Hematopoietic multipotent progenitor cell (in vitro differentiated cells): ENCODE measurements at regions not wholly inside any gene's neighbourhood (a gene's known extent, or its start where the extent isn't known, plus 50 kb on each side); places are given as distances from the start of the nearest gene placed in this dataset.
"Not testable (repeated sequence)": the region's sequence is repeated elsewhere in the genome, so short reads cannot be mapped to it uniquely, and the experiment has no call there.

ENCODE experiments used
- DNase-seq, 3 donors: peaks; one replicate each; pipeline ENCODE4 v3.0.0-alpha.2; 2011 to 2015; ENCODE audit warnings: low read depth in 2 of 3, low spot score in 2 of 3

DNA sequence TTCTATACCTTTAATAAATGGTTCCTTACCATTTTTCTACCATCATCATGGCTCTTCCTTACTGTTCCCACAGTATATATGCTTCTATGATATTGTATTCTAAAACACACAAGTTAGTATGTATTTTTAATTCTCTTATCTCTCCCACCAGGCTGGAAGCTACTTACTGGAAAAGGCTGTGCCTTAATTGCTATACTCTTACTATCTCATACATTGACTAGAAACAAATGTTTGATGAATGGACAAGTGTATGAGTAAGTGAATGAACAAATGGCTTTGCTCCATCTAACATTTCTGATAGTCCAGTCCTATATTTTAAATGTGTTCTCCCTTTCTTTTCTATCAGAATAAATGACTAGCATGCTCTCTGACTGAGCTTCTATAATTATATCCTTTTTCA is 320.8 kb upstream of the RASGEF1B start:
- DNase-seq = no peak

DNA sequence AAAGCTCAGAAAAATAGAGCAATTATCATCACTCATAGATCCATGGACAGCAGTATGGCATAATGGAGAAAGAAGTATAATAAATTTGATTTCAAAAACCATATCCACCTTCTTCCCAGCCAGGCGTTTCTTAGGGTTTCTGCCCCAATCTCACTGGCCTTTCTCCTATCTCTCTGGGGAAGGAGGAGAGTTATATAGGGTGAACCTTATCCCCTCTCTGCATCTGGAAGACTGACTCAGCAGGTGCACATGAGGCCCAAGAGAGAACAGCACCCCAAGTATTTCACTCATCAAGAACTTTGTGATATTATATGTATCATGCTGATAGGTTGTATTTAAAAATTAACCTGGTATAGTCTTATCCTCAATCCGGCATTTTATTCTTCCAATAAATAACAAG is 318.8 kb upstream of the RASGEF1B start:
- peak in 1 of 3 donors; percentile 4 for DNase-seq

DNA sequence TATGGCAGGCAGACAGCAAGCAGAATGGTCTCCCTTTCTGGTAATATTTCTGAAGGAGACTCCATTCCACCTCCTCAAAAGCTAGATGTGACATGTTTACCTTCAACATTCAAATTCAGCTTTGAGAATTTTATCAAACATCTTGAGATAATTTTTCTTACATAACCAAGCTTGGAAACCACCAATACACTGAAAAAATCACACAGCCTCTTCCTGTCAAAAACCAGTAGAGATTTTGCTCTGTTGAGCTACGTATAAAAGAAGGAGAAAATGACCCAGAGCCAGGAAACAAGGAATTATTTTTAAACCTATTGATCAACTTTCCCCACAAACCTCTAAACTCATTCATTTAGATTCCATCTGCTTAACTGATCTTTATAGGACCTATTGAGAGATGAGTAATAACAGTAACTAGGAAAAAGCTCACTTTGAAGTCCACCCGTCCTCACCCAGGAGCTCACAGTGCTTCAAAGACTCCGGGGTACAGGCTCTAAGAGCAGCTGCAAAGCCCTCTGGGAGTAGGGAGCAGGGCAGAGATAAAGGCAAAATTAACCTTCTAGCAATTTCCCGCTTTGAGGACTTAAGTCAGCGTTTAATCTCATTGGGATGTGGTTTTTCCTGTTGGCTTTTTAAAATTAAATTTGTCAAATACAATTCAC is 318.2 kb upstream of the RASGEF1B start:
- no peak for DNase-seq

GRCh38 chr4:81789158-81789557 is 317.5 kb upstream of the RASGEF1B start:
- DNase-seq = no peak

- no peak for DNase-seq
Observed at GRCh38 chr4:81786766-81787165, 315.1 kb upstream of the RASGEF1B start.

GRCh38 chr4:81786063-81786763 is 314.5 kb upstream of the RASGEF1B start:
- peak in 2 of 3 donors; percentile 30 to 59 for DNase-seq

- DNase-seq = peak in 1 of 3 donors; percentile 0
Observed at GRCh38 chr4:81785338-81785737, 313.6 kb upstream of the RASGEF1B start.

- DNase-seq = no peak
Observed at GRCh38 chr4:81783558-81783957, 311.9 kb upstream of the RASGEF1B start.

- no peak for DNase-seq
Observed at GRCh38 chr4:81781799-81782198, 310.1 kb upstream of the RASGEF1B start.

DNA sequence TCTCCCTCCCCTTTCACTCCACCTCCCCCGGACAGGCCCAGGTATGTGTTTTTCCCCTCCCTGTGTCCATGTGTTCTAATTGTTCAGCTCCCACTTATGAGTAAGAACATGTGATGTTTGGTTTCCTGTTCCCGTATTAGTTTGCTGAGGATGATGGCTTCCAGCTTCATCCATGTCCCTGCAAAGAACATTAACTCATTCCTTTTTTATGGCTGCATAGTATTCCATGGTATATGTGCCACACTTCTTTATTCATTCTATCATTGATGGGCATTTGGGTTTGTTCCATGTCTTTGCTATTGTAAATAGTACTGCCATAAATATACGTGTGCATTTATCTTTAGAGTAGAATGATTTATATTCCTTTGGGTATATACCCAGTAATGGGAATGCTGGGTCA is 306.0 kb upstream of the RASGEF1B start:
- DNase-seq = not testable (repeated sequence)

DNA sequence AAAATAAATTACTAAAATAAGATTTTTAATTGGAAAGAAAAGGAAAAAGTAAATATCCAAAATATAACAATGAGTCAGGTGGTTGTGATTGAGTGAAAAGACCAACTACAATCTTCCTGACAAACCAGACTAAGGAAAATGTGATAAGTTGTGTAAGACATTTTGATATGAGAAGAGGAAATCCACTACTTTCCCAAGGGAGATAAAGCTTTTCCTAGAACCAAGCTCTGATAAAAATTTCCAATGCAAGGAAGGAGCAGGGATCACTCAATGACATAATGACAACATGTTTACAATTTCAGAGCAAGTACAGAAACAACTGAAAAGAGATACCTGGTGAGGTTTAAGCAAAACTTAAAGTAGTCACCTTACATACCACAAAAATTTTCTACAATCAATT is 305.1 kb upstream of the RASGEF1B start:
- DNase-seq = no peak

DNA sequence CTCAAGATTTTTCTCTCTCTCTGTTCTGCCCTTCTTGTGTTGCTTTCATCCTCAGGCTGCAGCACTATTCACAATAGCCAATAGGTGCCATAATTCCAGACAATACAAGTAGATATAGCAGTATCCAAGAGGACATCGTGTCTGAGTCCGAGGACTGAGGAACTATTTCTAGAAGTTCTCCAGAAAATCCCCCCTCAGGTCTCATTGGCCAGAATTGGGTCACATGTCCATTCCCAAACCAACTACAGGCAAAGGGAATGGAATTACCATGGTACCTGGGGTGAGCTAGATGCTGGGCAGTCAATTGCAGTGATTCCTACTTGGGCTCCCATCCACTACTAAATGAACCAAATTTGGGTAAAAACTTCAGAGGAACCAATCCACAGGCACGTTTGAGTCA is 301.9 kb upstream of the RASGEF1B start:
- no peak for DNase-seq

GRCh38 chr4:81771721-81772120 is 300.0 kb upstream of the RASGEF1B start:
- no peak for DNase-seq

DNA sequence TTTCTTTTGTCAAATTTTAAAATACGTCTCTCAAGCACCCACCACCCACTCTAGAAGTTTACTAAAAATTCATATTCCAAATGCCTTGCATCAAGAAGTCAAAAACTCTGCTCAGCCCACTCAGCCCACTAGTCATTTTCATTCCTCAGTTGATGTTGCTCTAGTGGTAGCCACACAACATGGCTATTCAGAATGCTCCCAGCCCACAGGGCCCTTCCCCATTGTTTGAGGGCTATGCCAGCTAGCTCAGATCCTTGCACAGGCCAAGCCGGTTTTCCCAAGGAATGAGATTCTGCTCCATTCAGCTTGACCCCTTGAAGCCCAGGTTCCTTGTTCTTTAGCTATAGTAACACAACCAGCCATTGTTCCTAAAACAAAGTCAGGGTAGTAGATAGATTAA is 297.5 kb upstream of the RASGEF1B start:
- DNase-seq = no peak

DNA sequence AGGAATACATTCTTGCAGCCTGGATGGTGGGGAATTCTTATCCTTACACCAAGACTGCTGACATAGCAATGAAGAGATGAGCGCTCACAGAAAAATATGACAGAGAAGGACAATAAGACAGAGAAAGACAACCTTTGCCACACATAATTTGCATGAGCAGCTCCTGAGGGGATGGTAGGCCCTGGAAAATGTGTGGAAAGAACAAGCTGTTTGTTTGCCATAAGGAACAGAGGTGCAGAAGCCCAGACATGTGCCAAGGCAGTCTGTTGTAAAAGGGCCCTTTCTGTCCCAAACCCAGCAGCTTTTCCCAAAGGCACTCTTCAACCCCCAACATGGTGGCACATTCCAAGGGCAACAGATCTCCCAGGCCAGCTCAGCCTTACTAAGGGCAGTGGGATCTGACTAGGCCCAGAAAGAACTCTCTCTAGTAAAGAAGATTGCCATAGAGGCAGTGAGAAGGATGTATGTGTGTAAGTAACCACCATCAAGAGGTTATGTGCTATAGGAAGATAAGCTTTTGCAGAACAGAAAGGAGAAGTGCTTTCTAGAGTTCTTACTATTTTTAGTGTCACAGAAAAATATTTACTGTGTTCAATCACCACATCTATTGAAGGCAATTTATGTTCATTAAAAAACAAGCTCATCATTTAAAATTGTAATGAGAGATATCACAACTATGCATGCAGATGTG is 287.0 kb upstream of the RASGEF1B start:
- peak in 2 of 3 donors; percentile 36 to 78 for DNase-seq

DNA sequence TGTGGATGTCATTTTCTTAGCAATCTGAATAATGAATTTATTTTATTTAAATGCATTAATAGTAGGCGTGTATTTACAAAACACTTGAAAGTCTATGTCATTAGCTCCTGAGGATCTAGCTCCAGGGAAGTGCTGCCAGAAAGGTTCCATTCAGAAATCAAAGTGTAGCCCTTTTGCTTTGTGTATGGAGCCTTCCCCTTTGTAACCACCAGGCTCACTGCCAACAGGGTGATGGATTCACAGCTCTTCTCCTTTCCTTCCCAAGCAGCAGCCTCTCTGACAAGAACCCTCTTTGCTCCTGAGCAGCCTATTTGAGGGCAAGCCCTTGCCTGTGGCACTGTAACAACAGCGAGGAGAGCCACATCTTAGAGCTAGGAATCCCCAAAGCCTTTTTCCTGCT is 286.0 kb upstream of the RASGEF1B start:
- peak in 1 of 3 donors; percentile 61 for DNase-seq

DNA sequence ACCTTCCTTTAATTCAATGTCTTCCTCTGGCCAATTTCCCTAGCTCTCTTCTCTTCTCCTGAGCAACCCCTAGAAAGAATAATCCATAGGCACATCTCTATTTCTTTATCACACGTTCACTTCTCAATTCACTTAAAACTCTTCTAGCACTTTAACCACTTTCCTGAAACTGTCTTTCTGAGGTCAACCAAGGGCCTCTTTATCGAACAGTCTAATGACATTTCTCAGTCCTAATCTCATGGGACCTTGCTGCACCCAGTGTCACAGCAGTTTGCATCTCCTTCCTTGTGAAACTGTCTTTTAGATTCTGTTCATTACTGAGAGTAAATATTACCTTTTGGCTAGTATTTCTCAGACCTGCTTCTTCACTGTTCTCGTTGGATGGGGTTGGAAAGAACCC is 285.3 kb upstream of the RASGEF1B start:
- no peak for DNase-seq

DNA sequence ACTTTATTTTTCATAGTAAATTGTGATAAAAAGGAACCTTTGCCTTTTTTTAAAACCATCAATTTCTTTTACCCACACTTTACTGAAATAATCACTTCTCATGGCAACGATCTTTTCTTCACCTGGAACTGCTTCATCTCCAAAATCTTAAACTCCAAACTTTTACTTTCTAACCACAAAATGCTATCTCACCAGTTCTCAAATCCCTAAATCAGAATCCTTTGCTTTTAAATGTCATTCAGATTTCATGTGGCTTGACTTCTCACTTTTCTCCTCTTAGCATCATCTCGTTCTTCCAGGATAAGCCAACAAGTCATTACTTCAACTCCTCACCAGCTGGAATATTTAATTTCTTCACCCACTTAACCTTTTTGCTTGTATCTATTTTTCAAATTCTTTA is 284.3 kb upstream of the RASGEF1B start:
- no peak for DNase-seq

DNA sequence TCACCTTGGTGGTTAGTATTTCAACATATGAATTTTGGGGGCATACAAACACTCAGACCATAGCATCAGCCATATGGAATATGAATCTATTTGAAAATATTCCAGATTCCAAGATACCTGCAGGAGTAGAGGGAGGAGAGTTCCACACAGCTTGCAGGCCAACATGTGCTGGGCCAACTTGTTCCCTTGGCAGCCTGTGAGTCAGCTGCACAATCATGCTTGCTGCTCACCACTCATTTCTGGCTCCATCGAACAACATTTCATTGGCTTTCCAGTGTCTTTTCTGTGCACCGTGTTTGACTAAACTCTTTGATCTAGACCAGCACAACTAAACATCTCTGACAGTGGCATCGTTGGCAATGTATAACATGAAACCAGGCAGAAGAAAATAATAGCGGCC is 282.5 kb upstream of the RASGEF1B start:
- DNase-seq = no peak

GRCh38 chr4:81751531-81752289 is 280.0 kb upstream of the RASGEF1B start:
- DNase-seq = no peak

GRCh38 chr4:81747242-81747930 is 275.7 kb upstream of the RASGEF1B start:
- peak in 2 of 3 donors; percentile 61 to 84 for DNase-seq
